ENCODE measurements at regions not wholly inside any gene's neighbourhood (a gene's known extent, or its start where the extent isn't known, plus 50 kb on each side); places are given as distances from the start of the nearest gene placed in this dataset.

DNA sequence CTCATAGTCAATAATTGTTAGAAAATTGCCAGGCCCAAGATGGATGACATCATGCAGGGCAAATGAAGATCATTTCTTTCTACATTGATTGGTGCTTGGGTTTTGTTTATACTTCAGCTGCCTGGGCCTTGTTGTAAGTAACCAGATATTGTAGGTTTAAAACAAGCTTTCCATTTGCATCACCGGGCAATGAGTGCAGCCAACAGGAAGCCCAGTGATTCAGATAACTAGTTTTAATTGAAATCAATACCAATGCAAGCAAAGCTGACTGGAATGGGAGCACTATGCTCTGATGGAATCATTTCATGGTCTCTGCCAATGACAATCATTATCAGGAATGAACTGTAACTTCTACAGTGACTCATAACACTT lies 279.3 kb downstream of the DUSP6 start:
- TF ChIP-seq, protein P1, sequence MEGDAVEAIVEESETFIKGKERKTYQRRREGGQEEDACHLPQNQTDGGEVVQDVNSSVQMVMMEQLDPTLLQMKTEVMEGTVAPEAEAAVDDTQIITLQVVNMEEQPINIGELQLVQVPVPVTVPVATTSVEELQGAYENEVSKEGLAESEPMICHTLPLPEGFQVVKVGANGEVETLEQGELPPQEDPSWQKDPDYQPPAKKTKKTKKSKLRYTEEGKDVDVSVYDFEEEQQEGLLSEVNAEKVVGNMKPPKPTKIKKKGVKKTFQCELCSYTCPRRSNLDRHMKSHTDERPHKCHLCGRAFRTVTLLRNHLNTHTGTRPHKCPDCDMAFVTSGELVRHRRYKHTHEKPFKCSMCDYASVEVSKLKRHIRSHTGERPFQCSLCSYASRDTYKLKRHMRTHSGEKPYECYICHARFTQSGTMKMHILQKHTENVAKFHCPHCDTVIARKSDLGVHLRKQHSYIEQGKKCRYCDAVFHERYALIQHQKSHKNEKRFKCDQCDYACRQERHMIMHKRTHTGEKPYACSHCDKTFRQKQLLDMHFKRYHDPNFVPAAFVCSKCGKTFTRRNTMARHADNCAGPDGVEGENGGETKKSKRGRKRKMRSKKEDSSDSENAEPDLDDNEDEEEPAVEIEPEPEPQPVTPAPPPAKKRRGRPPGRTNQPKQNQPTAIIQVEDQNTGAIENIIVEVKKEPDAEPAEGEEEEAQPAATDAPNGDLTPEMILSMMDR (conservative IDR thresholded peaks at IDR 0.05 in 1 of 2, IDR thresholded peaks at IDR 0.05 in 1 of 2; ENCODE audit: extremely low read depth in 1 of 2, insufficient read depth in 1 of 2, low read depth in 1 of 2, low read length in 2 of 2), result no peak
- TF ChIP-seq EZH2 (IDR thresholded peaks at IDR 0.05; ENCODE audit: borderline replicate concordance, low read length), result no peak

Data from mammary epithelial cell (primary cell).